H1 (cell line): ENCODE measurements at regions not wholly inside any gene's neighbourhood (a gene's known extent, or its start where the extent isn't known, plus 50 kb on each side); places are given as distances from the start of the nearest gene placed in this dataset.

ENCODE experiments used
- BCL11A ChIP-seq, 2 experiments: IDR thresholded peaks; one replicate each; pipeline ENCODE4 v1.6.1; 2011; ENCODE audit warnings: low read depth in 2 of 2, low read length in 2 of 2, mild to moderate bottlenecking in 2 of 2
- E2F6 ChIP-seq: IDR thresholded peaks from 2 replicates; pipeline ENCODE4 v1.6.1; 2012; ENCODE audit warnings: inconsistent platforms
- GTF2F1 ChIP-seq: IDR thresholded peaks from 2 replicates; pipeline ENCODE4 v1.6.1; 2012; ENCODE audit warnings: low read depth, low read length, improper control_type of control experiment, borderline replicate concordance
- RAD21 ChIP-seq, 2 experiments: IDR thresholded peaks in 1 of 2; conservative IDR thresholded peaks in 1 of 2; 2 replicates each; pipeline ENCODE4 v1.6.1; 2011; ENCODE audit warnings: low read depth in 2 of 2, low read length in 2 of 2, improper control_type of control experiment in 1 of 2, inconsistent platforms in 1 of 2, mild to moderate bottlenecking in 1 of 2, moderate library complexity in 1 of 2
- TF ChIP-seq, protein P1 (sequence below): IDR thresholded peaks from 2 replicates; pipeline ENCODE4 v1.6.1; 2012; ENCODE audit warnings: low read length, inconsistent platforms

GRCh38 chr4:15240764-15241163 is 187.1 kb upstream of the C1QTNF7 start (continued):
- TF ChIP-seq, protein P1, sequence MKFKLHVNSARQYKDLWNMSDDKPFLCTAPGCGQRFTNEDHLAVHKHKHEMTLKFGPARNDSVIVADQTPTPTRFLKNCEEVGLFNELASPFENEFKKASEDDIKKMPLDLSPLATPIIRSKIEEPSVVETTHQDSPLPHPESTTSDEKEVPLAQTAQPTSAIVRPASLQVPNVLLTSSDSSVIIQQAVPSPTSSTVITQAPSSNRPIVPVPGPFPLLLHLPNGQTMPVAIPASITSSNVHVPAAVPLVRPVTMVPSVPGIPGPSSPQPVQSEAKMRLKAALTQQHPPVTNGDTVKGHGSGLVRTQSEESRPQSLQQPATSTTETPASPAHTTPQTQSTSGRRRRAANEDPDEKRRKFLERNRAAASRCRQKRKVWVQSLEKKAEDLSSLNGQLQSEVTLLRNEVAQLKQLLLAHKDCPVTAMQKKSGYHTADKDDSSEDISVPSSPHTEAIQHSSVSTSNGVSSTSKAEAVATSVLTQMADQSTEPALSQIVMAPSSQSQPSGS = no peak
- TF ChIP-seq RAD21 (IDR thresholded peaks at IDR 0.05 in 1 of 2, conservative IDR thresholded peaks at IDR 0.05 in 1 of 2; ENCODE audit: low read depth in 2 of 2, low read length in 2 of 2) (no peak), GTF2F1 (no peak), E2F6 (no peak), BCL11A (IDR thresholded peaks at IDR 0.05; ENCODE audit: low read depth in 2 of 2, low read length in 2 of 2) (no peak)
